ENCODE measurements at regions not wholly inside any gene's neighbourhood (a gene's known extent, or its start where the extent isn't known, plus 50 kb on each side); places are given as distances from the start of the nearest gene placed in this dataset.

GRCh38 chr6:15061180-15061641 is 184.7 kb upstream of the JARID2 start:
- TF ChIP-seq CTCF (IDR thresholded peaks at IDR 0.05), result no peak

- no peak for TF ChIP-seq CTCF (IDR thresholded peaks at IDR 0.05)
Measured at GRCh38 chr6:15061908-15062515, 183.9 kb upstream of the JARID2 start.

- TF ChIP-seq CTCF (IDR thresholded peaks at IDR 0.05), result no peak
Measured at GRCh38 chr6:15062516-15063252, 183.2 kb upstream of the JARID2 start.

GRCh38 chr6:15063253-15063853 is 182.5 kb upstream of the JARID2 start:
- TF ChIP-seq CTCF (IDR thresholded peaks at IDR 0.05), result no peak

- TF ChIP-seq CTCF (IDR thresholded peaks at IDR 0.05), result no peak
Measured at GRCh38 chr6:15065261-15065989, 180.4 kb upstream of the JARID2 start.

GRCh38 chr6:15066089-15066758 is 179.6 kb upstream of the JARID2 start:
- TF ChIP-seq CTCF (IDR thresholded peaks at IDR 0.05), result no peak

GRCh38 chr6:15073344-15073789 is 172.5 kb upstream of the JARID2 start:
- no peak for TF ChIP-seq CTCF (IDR thresholded peaks at IDR 0.05)
